K562 (cell line): ENCODE measurements at regions not wholly inside any gene's neighbourhood (a gene's known extent, or its start where the extent isn't known, plus 50 kb on each side); places are given as distances from the start of the nearest gene placed in this dataset.

Experiments
- ATAC-seq: fragments of 200-7000 bp; cut with Tn5 transposase; 3 replicates; pipeline ENCODE4 v1.9.1; 2020; ENCODE audit warnings: moderate library complexity
- BruUV-seq: library from RNA; stranded (reverse); fragments of 400-500 nt; replicated peaks from 2 replicates; lab custom pipeline; 2021; lab: Mats Ljungman, UMichigan
- CTCF ChIA-PET: fragments of 300-600 bp; formaldehyde crosslinking; extraction: SDS; loops from one replicate; lab custom pipeline; 2021; ENCODE audit warnings: low intra/inter-chr PET ratio; lab: Yijun Ruan, JAX
- POLR2A ChIA-PET: fragments of 300-600, 350-650 bp; sonication (Branson Sonifier 250); formaldehyde crosslinking; extraction: SDS; loops from one replicate; lab custom pipeline; 2021; ENCODE audit warnings: antibody characterized with exemption, inconsistent platforms; lab: Yijun Ruan, JAX
- DNase-seq, 4 experiments: peaks; one replicate each; pipeline versions ENCODE4 v3.0.0 to v3.0.0-alpha.2; 2011 to 2018; ENCODE audit warnings: low spot score in 3 of 4, mixed read lengths in 3 of 4; ENCODE audit errors: extremely low read depth in 1 of 4
- FAIRE-seq: peaks from 2 replicates; lab custom pipeline; 2011; peaks lifted over from hg19 to GRCh38; lab: Jason Lieb, UNC
- H2AFZ ChIP-seq: 2 replicates; pipeline ENCODE4 v1.6.0; 2011; ENCODE audit warnings: low read depth, low read length, control low read depth, inconsistent platforms
- H3K27ac ChIP-seq: fragments of 200-600 bp; 3 replicates; pipeline ENCODE4 v1.8.0; 2011; ENCODE audit warnings: low read depth, mild to moderate bottlenecking, control low read depth, inconsistent platforms, low read length, moderate library complexity, mixed read lengths; ENCODE audit errors: extremely low read depth
- H3K27me3 ChIP-seq, 2 experiments: fragments of 300-600 bp in 1 of 2; 2 replicates in 1 of 2; 3 replicates in 1 of 2; pipeline versions ENCODE4 v1.6.0 to v1.8.0; 2011; ENCODE audit warnings: inconsistent platforms in 2 of 2, low read length in 2 of 2, mild to moderate bottlenecking in 1 of 2, mixed read lengths in 1 of 2, moderate library complexity in 1 of 2; ENCODE audit not compliant: control insufficient read depth in 2 of 2, insufficient read depth in 2 of 2
- H3K36me3 ChIP-seq: fragments of 300-600 bp; 3 replicates; pipeline ENCODE4 v1.8.0; 2011; ENCODE audit warnings: mild to moderate bottlenecking, low read length, inconsistent platforms; ENCODE audit not compliant: control insufficient read depth, insufficient read depth
- H3K4me1 ChIP-seq, 2 experiments: fragments of 200-600 bp in 1 of 2; replicated peaks in 1 of 2; 2 replicates in 1 of 2; 3 replicates in 1 of 2; pipeline versions ENCODE4 v1.5.1 to v1.8.0; 2011; ENCODE audit warnings: inconsistent platforms in 2 of 2, low read length in 2 of 2, mild to moderate bottlenecking in 1 of 2, mixed read lengths in 1 of 2, moderate library complexity in 1 of 2; ENCODE audit not compliant: control insufficient read depth in 2 of 2, insufficient read depth in 2 of 2
- H3K4me2 ChIP-seq: 2 replicates; pipeline ENCODE4 v1.6.1; 2011; ENCODE audit warnings: low read length, control low read depth, inconsistent platforms, mixed read lengths; ENCODE audit not compliant: insufficient read depth
- H3K4me3 ChIP-seq: fragments of 200-600 bp; sonication (generic), shearing (Covaris generic); 2 replicates; pipeline ENCODE4 v1.5.1; 2016; ENCODE audit warnings: control low read depth, inconsistent platforms
- H3K79me2 ChIP-seq: fragments of 200-600 bp; 3 replicates; pipeline ENCODE4 v1.8.0; 2011; ENCODE audit warnings: low read length, inconsistent platforms; ENCODE audit not compliant: control insufficient read depth, insufficient read depth
- H3K9ac ChIP-seq, 2 experiments: 2 replicates each; pipeline versions ENCODE4 v1.6.0 to v1.6.1; 2011; ENCODE audit warnings: low read depth in 2 of 2, low read length in 2 of 2, control low read depth in 1 of 2, inconsistent platforms in 1 of 2, mild to moderate bottlenecking in 1 of 2, mixed read lengths in 1 of 2; ENCODE audit not compliant: insufficient read depth in 1 of 2
- H3K9me1 ChIP-seq: one replicate; pipeline ENCODE4 v1.6.0; 2011; ENCODE audit warnings: inconsistent platforms, mild to moderate bottlenecking, low read length, moderate library complexity; ENCODE audit not compliant: control insufficient read depth, insufficient read depth
- H3K9me3 ChIP-seq: replicated peaks from 2 replicates; pipeline ENCODE4 v1.5.1; 2011; ENCODE audit warnings: low read depth, low read length, inconsistent platforms; ENCODE audit not compliant: control insufficient read depth, insufficient read depth
- H4K20me1 ChIP-seq: replicated peaks from 2 replicates; pipeline ENCODE4 v1.6.1; 2011; ENCODE audit warnings: low read length, inconsistent platforms, mixed read lengths; ENCODE audit not compliant: control insufficient read depth, insufficient read depth
- CEBPB ChIP-seq: fragments of 450-650 bp; IDR thresholded peaks from 2 replicates; pipeline ENCODE4 v1.6.1; 2016; ENCODE audit warnings: missing genetic modification characterization, missing compliant biosample characterization
- HMBOX1 ChIP-seq: sonication (generic); IDR thresholded peaks from 2 replicates; pipeline ENCODE4 v1.6.1; 2016
- MEIS2 ChIP-seq: fragments of 450-650 bp; IDR thresholded peaks from 2 replicates; pipeline ENCODE4 v1.6.1; 2014; ENCODE audit warnings: mild to moderate bottlenecking; ENCODE audit not compliant: partially characterized antibody
- PBX2 ChIP-seq, 2 experiments: IDR thresholded peaks in 1 of 2; conservative IDR thresholded peaks in 1 of 2; 2 replicates each; pipeline ENCODE4 v1.6.1; 2016; ENCODE audit warnings: low read depth in 2 of 2, mild to moderate bottlenecking in 1 of 2, missing compliant biosample characterization in 1 of 2, missing genetic modification characterization in 1 of 2, moderate library complexity in 1 of 2
- WGBS: fragments of 100-300 bp; shearing (Covaris generic); methylation state at CpG from one replicate; pipeline ENCODE4 v1.1.6; 2016; ENCODE audit warnings: low coverage, mixed read lengths; ENCODE audit not compliant: insufficient coverage; ENCODE audit errors: missing lambda C conversion rate; 5-methylcytosine and 5-hydroxymethylcytosine counted together
- in situ Hi-C: fragments of 300-500 bp; cut with MboI; formaldehyde crosslinking; loops from 4 replicates; pipeline ENCODE4 v1.15.0; 2018; ENCODE audit warnings: inconsistent platforms, mixed read lengths
- intact Hi-C: fragments of 100-400 bp; cut with micrococcal nuclease; formaldehyde crosslinking; loops from 2 replicates; pipeline ENCODE4 v1.14.2; 2022
- TF ChIP-seq, protein P1 (sequence below), 2 experiments: fragments of 450-650 bp; IDR thresholded peaks; 2 replicates each; pipeline ENCODE4 v1.6.1; 2016; ENCODE audit warnings: mild to moderate bottlenecking in 2 of 2, borderline replicate concordance in 1 of 2, low read depth in 1 of 2, moderate library complexity in 1 of 2

GRCh38 chr12:93003531-93004239 lies 74.6 kb upstream of the EEA1 start:
- CTCF ChIA-PET = interaction anchor here (1.0 kb wide), 1 partner anchor 416 kb away, joined by 3 read pairs; no protein-coding TSS in a partner anchor

More at GRCh38 chr12:93003531-93004239, 74.6 kb upstream of the EEA1 start:
- H3K9me1 ChIP-seq = no peaks in the 10 kb centered on the region
- H3K79me2 ChIP-seq = no peaks in the 10 kb centered on the region
- ATAC-seq (no peak), DNase-seq (no peak), FAIRE-seq (no peak)
- H3K4me2 ChIP-seq = no peak overlapping the region
- H3K27me3 ChIP-seq = no peaks in the 10 kb centered on the region
- no peak overlapping the region for H3K4me3 ChIP-seq
- no peaks in the 10 kb centered on the region for H4K20me1 ChIP-seq
- H3K9ac ChIP-seq = no peak overlapping the region
- WGBS = 43% methylated on average over 9 of the region's 9 CpGs
- H3K4me1 ChIP-seq = peaks cover 0 to 9% of the 10 kb centered on the region in 2 experiments; a peak in 3 of 5 replicates
- TF ChIP-seq HMBOX1 (0 out of 2 replicates have a peak, but pooled peaks have one; percentile 22), MEIS2 (peak; percentile 33), PBX2 (CRISPR knock-in tag; IDR thresholded peaks at IDR 0.05; ENCODE audit: low read depth) (no peak), PBX2 (tag; conservative IDR thresholded peaks at IDR 0.05; ENCODE audit: low read depth) (0 out of 2 replicates have a peak, but pooled peaks have one; percentile 29), CEBPB (tag) (0 out of 2 replicates have a peak, but pooled peaks have one; percentile 28)
- TF ChIP-seq, protein P1, sequence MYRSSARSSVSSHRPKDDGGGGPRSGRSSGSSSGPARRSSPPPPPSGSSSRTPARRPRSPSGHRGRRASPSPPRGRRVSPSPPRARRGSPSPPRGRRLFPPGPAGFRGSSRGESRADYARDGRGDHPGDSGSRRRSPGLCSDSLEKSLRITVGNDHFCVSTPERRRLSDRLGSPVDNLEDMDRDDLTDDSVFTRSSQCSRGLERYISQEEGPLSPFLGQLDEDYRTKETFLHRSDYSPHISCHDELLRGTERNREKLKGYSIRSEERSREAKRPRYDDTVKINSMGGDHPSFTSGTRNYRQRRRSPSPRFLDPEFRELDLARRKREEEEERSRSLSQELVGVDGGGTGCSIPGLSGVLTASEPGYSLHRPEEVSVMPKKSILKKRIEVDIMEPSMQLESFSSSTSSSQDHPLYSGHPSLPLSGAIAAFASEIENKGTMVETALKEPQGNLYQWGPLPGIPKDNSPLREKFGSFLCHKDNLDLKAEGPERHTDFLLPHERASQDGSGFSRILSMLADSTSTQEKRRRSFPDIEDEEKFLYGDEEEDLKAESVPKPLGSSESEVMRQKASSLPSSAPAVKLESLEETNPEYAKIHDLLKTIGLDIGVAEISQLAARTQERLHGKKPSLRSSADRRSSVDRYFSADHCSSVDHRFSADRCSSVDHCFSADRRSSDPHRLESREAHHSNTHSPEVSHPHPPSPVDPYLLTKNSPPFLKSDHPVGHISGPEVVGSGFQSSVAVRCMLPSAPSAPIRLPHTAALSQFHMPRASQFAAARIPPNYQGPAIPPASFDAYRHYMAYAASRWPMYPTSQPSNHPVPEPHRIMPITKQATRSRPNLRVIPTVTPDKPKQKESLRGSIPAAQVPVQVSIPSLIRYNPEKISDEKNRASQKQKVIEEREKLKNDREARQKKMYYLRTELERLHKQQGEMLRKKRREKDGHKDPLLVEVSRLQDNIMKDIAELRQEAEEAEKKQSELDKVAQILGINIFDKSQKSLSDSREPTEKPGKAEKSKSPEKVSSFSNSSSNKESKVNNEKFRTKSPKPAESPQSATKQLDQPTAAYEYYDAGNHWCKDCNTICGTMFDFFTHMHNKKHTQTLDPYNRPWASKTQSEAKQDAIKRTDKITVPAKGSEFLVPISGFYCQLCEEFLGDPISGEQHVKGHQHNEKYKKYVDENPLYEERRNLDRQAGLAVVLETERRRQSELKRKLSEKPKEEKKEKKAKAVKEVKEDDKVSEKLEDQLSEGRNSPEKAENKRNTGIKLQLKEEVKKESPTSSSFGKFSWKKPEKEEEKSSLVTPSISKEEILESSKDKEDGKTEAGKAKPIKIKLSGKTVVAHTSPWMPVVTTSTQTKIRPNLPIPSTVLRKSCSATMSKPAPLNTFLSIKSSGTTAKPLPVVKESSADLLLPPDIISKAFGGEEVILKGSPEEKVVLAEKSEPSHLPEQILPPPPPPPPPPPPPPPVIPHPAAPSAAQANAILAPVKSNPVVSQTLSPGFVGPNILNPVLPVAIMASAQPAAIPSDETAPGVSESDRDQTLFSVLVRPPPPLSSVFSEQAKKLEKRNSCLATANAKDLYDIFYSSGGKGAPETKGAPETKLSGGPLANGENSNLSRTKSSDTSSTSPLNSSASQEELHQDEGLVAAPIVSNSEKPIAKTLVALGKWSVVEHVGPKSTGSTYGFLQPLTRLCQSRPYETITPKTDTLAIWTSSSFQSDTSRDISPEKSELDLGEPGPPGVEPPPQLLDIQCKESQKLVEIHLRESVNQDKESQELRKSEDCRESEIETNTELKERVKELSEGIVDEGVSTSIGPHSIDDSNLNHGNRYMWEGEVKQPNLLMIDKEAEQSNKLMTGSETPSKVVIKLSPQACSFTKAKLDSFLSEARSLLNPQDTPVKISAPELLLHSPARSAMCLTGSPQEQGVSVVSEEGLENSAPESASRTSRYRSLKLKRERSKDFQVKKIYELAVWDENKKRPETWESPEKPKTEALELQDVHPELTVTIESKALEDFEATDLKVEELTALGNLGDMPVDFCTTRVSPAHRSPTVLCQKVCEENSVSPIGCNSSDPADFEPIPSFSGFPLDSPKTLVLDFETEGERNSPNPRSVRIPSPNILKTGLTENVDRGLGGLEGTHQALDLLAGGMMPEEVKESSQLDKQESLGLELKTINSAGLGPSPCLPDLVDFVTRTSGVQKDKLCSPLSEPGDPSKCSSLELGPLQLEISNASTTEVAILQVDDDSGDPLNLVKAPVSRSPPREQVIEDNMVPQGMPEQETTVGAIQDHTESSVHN (IDR thresholded peaks at IDR 0.05; ENCODE audit: borderline replicate concordance in 1 of 2, low read depth in 1 of 2) = no peak
- intact Hi-C loops = no loop called here
- no peaks in the 10 kb centered on the region for H3K36me3 ChIP-seq
- no peaks in the 10 kb centered on the region for H3K9me3 ChIP-seq
- no TSS peak for BruUV-seq
- H3K27ac ChIP-seq = no peak overlapping the region
- in situ Hi-C loops = no loop called here
- POLR2A ChIA-PET = no interaction called here
- H2AFZ ChIP-seq = no peak overlapping the region
